IMR-90 (cell line): ENCODE measurements at regions not wholly inside any gene's neighbourhood (a gene's known extent, or its start where the extent isn't known, plus 50 kb on each side); places are given as distances from the start of the nearest gene placed in this dataset.

Source experiments
- ATAC-seq: fragments of 200-7000 bp; cut with Tn5 transposase; 2 replicates; pipeline ENCODE4 v1.9.1; 2020; ENCODE audit warnings: low read depth, mild to moderate bottlenecking, moderate library complexity
- BruUV-seq: library from RNA; stranded (reverse); fragments of 400-500 nt; replicated peaks from 2 replicates; lab custom pipeline; 2021; lab: Mats Ljungman, UMichigan
- CTCF ChIA-PET: fragments of 300-600 bp; formaldehyde crosslinking; extraction: SDS; loops from one replicate; lab custom pipeline; 2021; ENCODE audit warnings: antibody characterized with exemption; lab: Yijun Ruan, JAX
- POLR2A ChIA-PET: fragments of 300-600 bp; sonication (Branson Sonifier 250); formaldehyde crosslinking; loops from one replicate; lab custom pipeline; 2022; ENCODE audit warnings: antibody characterized with exemption; ENCODE audit not compliant: unreplicated experiment; lab: Charles Lee
- DNase-seq: peaks from one replicate; pipeline ENCODE4 v3.0.0; 2013
- H2AFZ ChIP-seq: replicated peaks from 2 replicates; pipeline ENCODE3; 2013; ENCODE audit warnings: low read length, mild to moderate bottlenecking; ENCODE audit not compliant: poor library complexity
- H2AK5ac ChIP-seq: 2 replicates; pipeline ENCODE4 v1.6.1; 2013; ENCODE audit warnings: low read depth, low read length, inconsistent platforms
- H2AK9ac ChIP-seq: replicated peaks from 2 replicates; pipeline ENCODE3; 2013; ENCODE audit warnings: mild to moderate bottlenecking, low read depth, low read length, moderate library complexity; ENCODE audit not compliant: poor library complexity
- H2BK120ac ChIP-seq: 2 replicates; pipeline ENCODE4 v1.6.1; 2013; ENCODE audit warnings: low read depth, low read length, inconsistent platforms
- H2BK15ac ChIP-seq: 3 replicates; pipeline ENCODE4 v1.6.1; 2013; ENCODE audit warnings: low read depth, low read length, inconsistent platforms
- H2BK20ac ChIP-seq: 2 replicates; pipeline ENCODE4 v1.6.1; 2013; ENCODE audit warnings: low read depth, mild to moderate bottlenecking, inconsistent platforms, low read length, moderate library complexity
- H2BK5ac ChIP-seq: 2 replicates; pipeline ENCODE4 v1.6.1; 2013; ENCODE audit warnings: mild to moderate bottlenecking, low read depth, low read length, inconsistent platforms; ENCODE audit not compliant: poor library complexity, severe bottlenecking
- H3K14ac ChIP-seq: replicated peaks from 2 replicates; pipeline ENCODE4 v1.6.1; 2013; ENCODE audit warnings: low read depth, low read length, inconsistent platforms
- H3K18ac ChIP-seq: 2 replicates; pipeline ENCODE4 v1.6.1; 2013; ENCODE audit warnings: low read depth, low read length, control low read depth
- H3K23ac ChIP-seq: 2 replicates; pipeline ENCODE4 v1.6.1; 2013; ENCODE audit warnings: low read depth, low read length, inconsistent platforms
- H3K27ac ChIP-seq: 2 replicates; pipeline ENCODE4 v1.5.1; 2013; ENCODE audit warnings: mild to moderate bottlenecking, control low read depth, low read length; ENCODE audit not compliant: insufficient read depth
- H3K27me3 ChIP-seq: 2 replicates; pipeline ENCODE4 v1.6.1; 2013; ENCODE audit warnings: low read length; ENCODE audit not compliant: control insufficient read depth, insufficient read depth
- H3K36me3 ChIP-seq: 2 replicates; pipeline ENCODE4 v1.6.1; 2013; ENCODE audit warnings: low read length, mixed read lengths; ENCODE audit not compliant: control insufficient read depth, insufficient read depth
- H3K4ac ChIP-seq: 2 replicates; pipeline ENCODE4 v1.6.1; 2013; ENCODE audit warnings: low read depth, low read length, inconsistent platforms
- H3K4me1 ChIP-seq: 2 replicates; pipeline ENCODE4 v1.6.1; 2013; ENCODE audit warnings: low read length, mixed read lengths; ENCODE audit not compliant: control insufficient read depth, insufficient read depth
- H3K4me2 ChIP-seq: 2 replicates; pipeline ENCODE4 v1.6.1; 2013; ENCODE audit warnings: low read depth, mild to moderate bottlenecking, control low read depth, low read length, moderate library complexity
- H3K4me3 ChIP-seq: 2 replicates; pipeline ENCODE4 v1.5.1; 2013; ENCODE audit warnings: low read depth, mild to moderate bottlenecking, control low read depth, low read length, moderate library complexity; ENCODE audit not compliant: insufficient read depth
- H3K56ac ChIP-seq: 2 replicates; pipeline ENCODE4 v1.6.1; 2013; ENCODE audit warnings: low read length, inconsistent platforms; ENCODE audit not compliant: insufficient read depth; ENCODE audit errors: extremely low read depth
- H3K79me1 ChIP-seq, 2 experiments: 2 replicates each; pipeline ENCODE4 v1.6.1; 2013; ENCODE audit warnings: low read length in 2 of 2, inconsistent platforms in 1 of 2, low read depth in 1 of 2
- H3K9ac ChIP-seq: 2 replicates; pipeline ENCODE4 v1.6.1; 2013; ENCODE audit warnings: low read depth, low read length, control low read depth
- H3K9me1 ChIP-seq: 2 replicates; pipeline ENCODE4 v1.6.1; 2013; ENCODE audit warnings: low read length, inconsistent platforms; ENCODE audit not compliant: insufficient read depth
- H3K9me3 ChIP-seq: 2 replicates; pipeline ENCODE4 v1.6.1; 2013; ENCODE audit warnings: low read length; ENCODE audit not compliant: control insufficient read depth, insufficient read depth
- H4K20me1 ChIP-seq: 2 replicates; pipeline ENCODE4 v1.6.1; 2013; ENCODE audit warnings: low read length, inconsistent platforms; ENCODE audit not compliant: insufficient read depth
- H4K5ac ChIP-seq: 2 replicates; pipeline ENCODE4 v1.6.1; 2013; ENCODE audit warnings: mild to moderate bottlenecking, low read depth, low read length, control low read depth
- H4K8ac ChIP-seq, 2 experiments: 2 replicates each; pipeline ENCODE4 v1.6.1; 2013; ENCODE audit warnings: low read depth in 2 of 2, low read length in 2 of 2, control low read depth in 1 of 2, inconsistent platforms in 1 of 2
- H4K91ac ChIP-seq: 2 replicates; pipeline ENCODE4 v1.6.1; 2013; ENCODE audit warnings: low read depth, low read length, inconsistent platforms; ENCODE audit not compliant: insufficient read depth
- BHLHE40 ChIP-seq: fragments of 150-350 bp; IDR thresholded peaks from 2 replicates; pipeline ENCODE4 v1.6.1; 2016; ENCODE audit warnings: mild to moderate bottlenecking, low read depth, low read length
- CEBPB ChIP-seq: IDR thresholded peaks from 2 replicates; pipeline ENCODE4 v1.6.1; 2012; ENCODE audit warnings: low read depth, low read length, improper control_type of control experiment
- CHD1 ChIP-seq: IDR thresholded peaks from 2 replicates; pipeline ENCODE4 v1.6.1; 2012; ENCODE audit warnings: low read depth, low read length, improper control_type of control experiment
- FOS ChIP-seq: fragments of 150-350 bp; IDR thresholded peaks from 2 replicates; pipeline ENCODE4 v1.6.1; 2016; ENCODE audit warnings: low read depth, low read length
- MAFK ChIP-seq: IDR thresholded peaks from 2 replicates; pipeline ENCODE4 v1.6.1; 2012; ENCODE audit warnings: low read depth, low read length, improper control_type of control experiment
- MAZ ChIP-seq: IDR thresholded peaks from 2 replicates; pipeline ENCODE4 v1.6.1; 2012; ENCODE audit warnings: low read depth, mild to moderate bottlenecking, low read length, improper control_type of control experiment, moderate library complexity, borderline replicate concordance
- MXI1 ChIP-seq: IDR thresholded peaks from 2 replicates; pipeline ENCODE4 v1.6.1; 2012; ENCODE audit warnings: low read depth, mild to moderate bottlenecking, low read length, moderate library complexity, borderline replicate concordance
- RAD21 ChIP-seq: IDR thresholded peaks from 2 replicates; pipeline ENCODE4 v1.6.1; 2012; ENCODE audit warnings: low read length, improper control_type of control experiment
- RCOR1 ChIP-seq: IDR thresholded peaks from 2 replicates; pipeline ENCODE4 v1.6.1; 2012; ENCODE audit warnings: mild to moderate bottlenecking, low read length, improper control_type of control experiment; ENCODE audit not compliant: insufficient replicate concordance
- RFX5 ChIP-seq: IDR thresholded peaks from 2 replicates; pipeline ENCODE4 v1.8.0; 2012; ENCODE audit warnings: low read depth, mild to moderate bottlenecking, low read length, moderate library complexity
- SMC3 ChIP-seq: fragments of 150-350 bp; IDR thresholded peaks from 2 replicates; pipeline ENCODE4 v1.6.1; 2016; ENCODE audit warnings: low read depth, mild to moderate bottlenecking, antibody characterized with exemption, low read length, moderate library complexity
- USF2 ChIP-seq: fragments of 150-350 bp; IDR thresholded peaks from 2 replicates; pipeline ENCODE4 v1.6.1; 2017; ENCODE audit warnings: mild to moderate bottlenecking, antibody characterized with exemption, low read length, low read depth
- WGBS, 2 experiments: methylation state at CpG; one replicate each; pipeline versions ENCODE4 v1.1.5 to v1.1.7; 2013; ENCODE audit warnings: missing lambda C conversion rate in 2 of 2; ENCODE audit not compliant: insufficient read length in 1 of 2; ENCODE audit errors: extremely low coverage in 2 of 2; 5-methylcytosine and 5-hydroxymethylcytosine counted together
- dilution Hi-C: fragments of 300-500 bp; cut with HindIII; formaldehyde crosslinking; loops from one replicate; pipeline ENCODE4 v1.14.3; 2018; ENCODE audit warnings: low sequenced_read_pairs; ENCODE audit not compliant: unreplicated experiment
- in situ Hi-C: fragments of 300-500 bp; cut with MboI; formaldehyde crosslinking; loops from 3 replicates; pipeline ENCODE4 v1.14.3; 2019; ENCODE audit warnings: low sequenced_read_pairs, inconsistent platforms, mixed read lengths
- intact Hi-C: fragments of 100-400 bp; cut with micrococcal nuclease; formaldehyde crosslinking; loops from 2 replicates; pipeline ENCODE4 v1.10.0; 2022
- TF ChIP-seq, protein P1 (sequence below): fragments of 150-350 bp; IDR thresholded peaks from 2 replicates; pipeline ENCODE4 v1.6.1; 2016; ENCODE audit warnings: low read depth, mild to moderate bottlenecking, low read length, moderate library complexity, borderline replicate concordance
- TF ChIP-seq, protein P2 (sequence below): conservative IDR thresholded peaks from 2 replicates; pipeline ENCODE4 v1.5.1; 2012; ENCODE audit warnings: mild to moderate bottlenecking, low read depth, low read length, improper control_type of control experiment

DNA sequence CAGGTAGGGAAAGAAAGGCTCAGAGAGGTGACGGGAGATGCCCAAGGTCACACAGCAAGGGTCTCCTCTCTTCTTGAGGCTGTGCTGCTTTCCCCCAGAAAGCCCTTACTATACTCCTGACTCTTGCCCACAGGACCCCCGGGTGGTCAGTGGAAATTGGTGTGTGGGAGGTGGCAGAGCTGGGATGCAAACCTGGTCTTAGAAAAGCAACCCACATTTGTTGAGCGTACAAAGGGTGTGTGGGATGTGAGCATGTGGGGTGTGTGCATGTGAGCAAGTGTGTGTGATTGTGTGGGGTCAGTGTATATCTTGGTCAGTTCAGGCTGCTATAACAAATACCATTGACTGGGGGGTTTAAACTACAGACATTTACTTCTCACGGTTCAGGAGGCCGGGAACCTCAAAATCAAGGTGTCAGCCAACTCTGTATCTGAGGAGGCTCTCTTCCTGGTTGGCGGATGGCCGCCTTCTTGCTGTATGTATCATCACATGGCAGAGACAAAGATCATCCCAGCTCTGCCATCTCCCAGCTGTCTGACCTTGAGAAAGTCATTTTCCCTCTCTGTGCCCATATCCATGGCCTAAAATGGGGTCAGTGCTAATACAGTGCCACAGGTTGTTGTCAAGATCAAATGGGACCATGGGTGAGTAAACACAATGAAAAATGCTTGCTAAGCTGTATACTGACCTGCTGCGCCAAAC, 268.5 kb downstream of the PTPRU start:
- Histone ChIP-seq H3K4me3 (no peak overlapping the region), H3K23ac (no peak overlapping the region), H3K9me3 (no peaks in the 10 kb centered on the region), H3K27ac (no peak overlapping the region), H2BK15ac (no peak overlapping the region), H2BK120ac (no peak overlapping the region), H4K5ac (no peak overlapping the region), H3K27me3 (peaks cover 6% of the 10 kb centered on the region), H3K36me3 (no peaks in the 10 kb centered on the region), H3K4me1 (no peaks in the 10 kb centered on the region), H2AFZ (no peak overlapping the region), H3K9me1 (no peaks in the 10 kb centered on the region), H2AK5ac (no peak overlapping the region), H3K4me2 (no peak overlapping the region), H4K8ac (no peak overlapping the region), H2BK5ac (no peak overlapping the region), H3K18ac (no peak overlapping the region), H3K9ac (no peak overlapping the region), H3K14ac (no peak overlapping the region), H2AK9ac (no peak overlapping the region), H3K4ac (no peak overlapping the region), H4K91ac (no peak overlapping the region), H3K79me1 (no peaks in the 10 kb centered on the region), H2BK20ac (no peak overlapping the region), H4K20me1 (no peaks in the 10 kb centered on the region), H3K56ac (no peak overlapping the region)
- BruUV-seq = no TSS peak
- dilution Hi-C loops = no loop called here
- DNase-seq (no peak), ATAC-seq (no peak)
- in situ Hi-C loops = loop anchor here (25.0 kb wide), 1 partner anchor 607 kb away; no protein-coding TSS in a partner anchor
- WGBS, 2 experiments = no CpG with 5 or more reads among the region's 8 CpGs
- no peak for TF ChIP-seq MAFK
- TF ChIP-seq SMC3 = no peak
- TF ChIP-seq, protein P1, sequence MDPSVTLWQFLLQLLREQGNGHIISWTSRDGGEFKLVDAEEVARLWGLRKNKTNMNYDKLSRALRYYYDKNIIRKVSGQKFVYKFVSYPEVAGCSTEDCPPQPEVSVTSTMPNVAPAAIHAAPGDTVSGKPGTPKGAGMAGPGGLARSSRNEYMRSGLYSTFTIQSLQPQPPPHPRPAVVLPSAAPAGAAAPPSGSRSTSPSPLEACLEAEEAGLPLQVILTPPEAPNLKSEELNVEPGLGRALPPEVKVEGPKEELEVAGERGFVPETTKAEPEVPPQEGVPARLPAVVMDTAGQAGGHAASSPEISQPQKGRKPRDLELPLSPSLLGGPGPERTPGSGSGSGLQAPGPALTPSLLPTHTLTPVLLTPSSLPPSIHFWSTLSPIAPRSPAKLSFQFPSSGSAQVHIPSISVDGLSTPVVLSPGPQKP = no peak
- no peak for TF ChIP-seq USF2
- no peak for TF ChIP-seq RFX5
- TF ChIP-seq CHD1 = no peak
- TF ChIP-seq CEBPB = no peak
- no peak for TF ChIP-seq FOS
- TF ChIP-seq RAD21 = no peak
- no peak for TF ChIP-seq MXI1
- no peak for TF ChIP-seq RCOR1
- TF ChIP-seq, protein P2, sequence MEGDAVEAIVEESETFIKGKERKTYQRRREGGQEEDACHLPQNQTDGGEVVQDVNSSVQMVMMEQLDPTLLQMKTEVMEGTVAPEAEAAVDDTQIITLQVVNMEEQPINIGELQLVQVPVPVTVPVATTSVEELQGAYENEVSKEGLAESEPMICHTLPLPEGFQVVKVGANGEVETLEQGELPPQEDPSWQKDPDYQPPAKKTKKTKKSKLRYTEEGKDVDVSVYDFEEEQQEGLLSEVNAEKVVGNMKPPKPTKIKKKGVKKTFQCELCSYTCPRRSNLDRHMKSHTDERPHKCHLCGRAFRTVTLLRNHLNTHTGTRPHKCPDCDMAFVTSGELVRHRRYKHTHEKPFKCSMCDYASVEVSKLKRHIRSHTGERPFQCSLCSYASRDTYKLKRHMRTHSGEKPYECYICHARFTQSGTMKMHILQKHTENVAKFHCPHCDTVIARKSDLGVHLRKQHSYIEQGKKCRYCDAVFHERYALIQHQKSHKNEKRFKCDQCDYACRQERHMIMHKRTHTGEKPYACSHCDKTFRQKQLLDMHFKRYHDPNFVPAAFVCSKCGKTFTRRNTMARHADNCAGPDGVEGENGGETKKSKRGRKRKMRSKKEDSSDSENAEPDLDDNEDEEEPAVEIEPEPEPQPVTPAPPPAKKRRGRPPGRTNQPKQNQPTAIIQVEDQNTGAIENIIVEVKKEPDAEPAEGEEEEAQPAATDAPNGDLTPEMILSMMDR = no peak
- no peak for TF ChIP-seq BHLHE40
- TF ChIP-seq MAZ = no peak
- intact Hi-C loops = no loop called here
- ChIA-PET CTCF (no interaction called here), POLR2A (no interaction called here)
